Tibial artery (tissue), 4 donors: ENCODE measurements at regions not wholly inside any gene's neighbourhood (a gene's known extent, or its start where the extent isn't known, plus 50 kb on each side); places are given as distances from the start of the nearest gene placed in this dataset.

Experiments used
- DNase-seq, 2 donors: peaks; one replicate each; pipeline ENCODE4 v3.0.0-alpha.2; 2019
- H3K27ac ChIP-seq, 2 donors: fragments of 200-600 bp; sonication (generic) in 1 of 2; 1 replicate in 1 of 2; 2 replicates in 1 of 2; pipeline ENCODE4 v1.5.1; 2018 to 2019; ENCODE audit warnings: mild to moderate bottlenecking in 1 of 2
- H3K27me3 ChIP-seq, 2 donors: fragments of 200-600 bp; sonication (generic) in 1 of 2; one replicate each; pipeline versions ENCODE4 v1.5.1 to v1.6.0; 2016 to 2019
- H3K36me3 ChIP-seq, 3 donors: fragments of 200-600 bp; sonication (generic) in 2 of 3; one replicate each; pipeline ENCODE4 v1.5.1; 2016 to 2019; ENCODE audit warnings: mild to moderate bottlenecking in 2 of 3
- H3K4me1 ChIP-seq, 4 donors: fragments of 200-600 bp; sonication (generic) in 2 of 4; 1 replicate in 3 of 4; 2 replicates in 1 of 4; pipeline ENCODE4 v1.5.1; 2016 to 2019
- H3K4me3 ChIP-seq, 2 donors: fragments of 200-600 bp; sonication (generic) in 1 of 2; 1 replicate in 1 of 2; 2 replicates in 1 of 2; pipeline ENCODE4 v1.5.1; 2018 to 2019; ENCODE audit warnings: mild to moderate bottlenecking in 2 of 2
- H3K9me3 ChIP-seq, 3 donors: fragments of 200-600 bp; sonication (generic) in 1 of 3; one replicate each; pipeline ENCODE4 v1.5.1; 2016 to 2019
- CTCF ChIP-seq, 2 experiments: fragments of 200-600 bp in 1 of 2; fragments of 450-650 bp in 1 of 2; IDR thresholded peaks; one replicate each; pipeline ENCODE4 v1.5.1; 2017 to 2019; ENCODE audit warnings: antibody characterized with exemption in 2 of 2, mild to moderate bottlenecking in 1 of 2, moderate library complexity in 1 of 2
- intact Hi-C: fragments of 100-400 bp; cut with DNase I; formaldehyde crosslinking; loops from one replicate; pipeline ENCODE4 v1.15.0; 2023; ENCODE audit warnings: low total_unique reads

GRCh38 chr12:127722611-127723010 lies 544.4 kb upstream of the TMEM132C start:
- no peak for DNase-seq
- no peak for TF ChIP-seq CTCF (IDR thresholded peaks at IDR 0.05)
- intact Hi-C loops, result no loop called here
- no peaks in the 10 kb centered on the region for H3K36me3 ChIP-seq
- H3K27me3 ChIP-seq, result no peaks in the 10 kb centered on the region
- H3K9me3 ChIP-seq, result no peaks in the 10 kb centered on the region
- H3K4me1 ChIP-seq, result no peaks in the 10 kb centered on the region
- H3K27ac ChIP-seq, result no peak overlapping the region
- H3K4me3 ChIP-seq, result no peak overlapping the region

GRCh38 chr12:127723251-127723650 lies 543.7 kb upstream of the TMEM132C start:
- Histone ChIP-seq H3K9me3 (no peaks in the 10 kb centered on the region), H3K27ac (no peak overlapping the region), H3K36me3 (no peaks in the 10 kb centered on the region), H3K4me3 (no peak overlapping the region), H3K4me1 (no peaks in the 10 kb centered on the region), H3K27me3 (no peaks in the 10 kb centered on the region)
- no peak for TF ChIP-seq CTCF (IDR thresholded peaks at IDR 0.05)
- DNase-seq, result no peak
- intact Hi-C loops, result no loop called here

GRCh38 chr12:127726671-127727315 lies 540.2 kb upstream of the TMEM132C start:
- Histone ChIP-seq H3K4me3 (no peak overlapping the region), H3K36me3 (no peaks in the 10 kb centered on the region), H3K9me3 (no peaks in the 10 kb centered on the region), H3K27ac (no peak overlapping the region), H3K27me3 (no peaks in the 10 kb centered on the region), H3K4me1 (no peaks in the 10 kb centered on the region)
- TF ChIP-seq CTCF (IDR thresholded peaks at IDR 0.05), result no peak
- intact Hi-C loops, result no loop called here
- DNase-seq, result no peak

- no peak overlapping the region for H3K27ac ChIP-seq
- intact Hi-C loops, result no loop called here
- no peaks in the 10 kb centered on the region for H3K36me3 ChIP-seq
- H3K4me1 ChIP-seq, result no peaks in the 10 kb centered on the region
- no peaks in the 10 kb centered on the region for H3K27me3 ChIP-seq
- H3K9me3 ChIP-seq, result no peaks in the 10 kb centered on the region
- H3K4me3 ChIP-seq, result no peak overlapping the region
- TF ChIP-seq CTCF (IDR thresholded peaks at IDR 0.05), result no peak
- no peak for DNase-seq
These were observed 538.7 kb upstream of the TMEM132C start for GRCh38 chr12:127728285-127728684.

GRCh38 chr12:127728729-127729128 lies 538.2 kb upstream of the TMEM132C start:
- H3K27me3 ChIP-seq, result no peaks in the 10 kb centered on the region
- intact Hi-C loops, result no loop called here

More at GRCh38 chr12:127728729-127729128, 538.2 kb upstream of the TMEM132C start:
- H3K27ac ChIP-seq, result no peak overlapping the region
- DNase-seq, result no peak
- no peaks in the 10 kb centered on the region for H3K36me3 ChIP-seq
- no peaks in the 10 kb centered on the region for H3K9me3 ChIP-seq
- no peaks in the 10 kb centered on the region for H3K4me1 ChIP-seq
- no peak for TF ChIP-seq CTCF (IDR thresholded peaks at IDR 0.05)
- no peak overlapping the region for H3K4me3 ChIP-seq
